Right lobe of liver (tissue), 6 donors: ENCODE measurements at regions not wholly inside any gene's neighbourhood (a gene's known extent, or its start where the extent isn't known, plus 50 kb on each side); places are given as distances from the start of the nearest gene placed in this dataset.

Source experiments
- ATAC-seq, 4 donors: fragments of 200-7000 bp; cut with Tn5 transposase; one replicate each; pipeline ENCODE4 v1.9.1; 2020; ENCODE audit warnings: mild to moderate bottlenecking in 4 of 4, moderate library complexity in 4 of 4
- DNase-seq, 3 donors: peaks; one replicate each; pipeline ENCODE4 v3.0.0-alpha.2; 2020
- H3K27ac ChIP-seq, 3 donors: fragments of 200-600 bp; one replicate each; pipeline ENCODE4 v1.8.0; 2022
- H3K27me3 ChIP-seq, 2 donors: fragments of 200-600 bp; one replicate each; pipeline ENCODE4 v1.8.0; 2022
- H3K36me3 ChIP-seq, 4 donors: fragments of 200-600 bp; sonication (generic) in 1 of 4; one replicate each; pipeline versions ENCODE4 v1.5.1 to v1.8.0; 2017 to 2022; ENCODE audit warnings: control low read depth in 1 of 4
- H3K4me1 ChIP-seq, 4 donors: fragments of 200-600 bp; sonication (generic) in 1 of 4; one replicate each; pipeline versions ENCODE4 v1.5.1 to v1.8.0; 2017 to 2022; ENCODE audit warnings: control low read depth in 1 of 4
- H3K4me3 ChIP-seq, 3 donors: fragments of 200-600 bp; one replicate each; pipeline ENCODE4 v1.8.0; 2022
- H3K9me3 ChIP-seq, 4 donors: fragments of 200-600 bp; sonication (generic) in 1 of 4; one replicate each; pipeline versions ENCODE4 v1.5.1 to v1.8.0; 2017 to 2022; ENCODE audit warnings: control low read depth in 1 of 4
- CTCF ChIP-seq, 4 donors: fragments of 200-600 bp in 3 of 4; fragments of 450-650 bp in 1 of 4; IDR thresholded peaks; one replicate each; pipeline versions ENCODE4 v1.5.1 to v1.8.0; 2016 to 2022; ENCODE audit warnings: antibody characterized with exemption in 4 of 4, mild to moderate bottlenecking in 2 of 4
- POLR2A ChIP-seq: fragments of 450-650 bp; IDR thresholded peaks from one replicate; pipeline ENCODE4 v1.6.1; 2017; ENCODE audit warnings: antibody characterized with exemption, mild to moderate bottlenecking
- WGBS: methylation state at CpG from one replicate; pipeline ENCODE4 v1.1.6; 2018; ENCODE audit warnings: low coverage, low lambda C conversion rate; ENCODE audit not compliant: insufficient coverage; ENCODE audit errors: missing lambda C conversion rate; 5-methylcytosine and 5-hydroxymethylcytosine counted together
- intact Hi-C, 2 donors: fragments of 100-400 bp; cut with DNase I; formaldehyde crosslinking; loops; one replicate each; pipeline versions ENCODE4 v1.11.2 to v1.14.1; 2022
- donor health status: DM: no; HTN: yes; CAD: no.
- donor health status: DM: no; HTN: no; CAD: no.
- donor health status: DM: no; HTN: no; CAD: no.
- donor health status: DM: no; HTN: yes; CAD: no.
- donor health status: DM: no; HTN: yes; CAD: no.

DNA sequence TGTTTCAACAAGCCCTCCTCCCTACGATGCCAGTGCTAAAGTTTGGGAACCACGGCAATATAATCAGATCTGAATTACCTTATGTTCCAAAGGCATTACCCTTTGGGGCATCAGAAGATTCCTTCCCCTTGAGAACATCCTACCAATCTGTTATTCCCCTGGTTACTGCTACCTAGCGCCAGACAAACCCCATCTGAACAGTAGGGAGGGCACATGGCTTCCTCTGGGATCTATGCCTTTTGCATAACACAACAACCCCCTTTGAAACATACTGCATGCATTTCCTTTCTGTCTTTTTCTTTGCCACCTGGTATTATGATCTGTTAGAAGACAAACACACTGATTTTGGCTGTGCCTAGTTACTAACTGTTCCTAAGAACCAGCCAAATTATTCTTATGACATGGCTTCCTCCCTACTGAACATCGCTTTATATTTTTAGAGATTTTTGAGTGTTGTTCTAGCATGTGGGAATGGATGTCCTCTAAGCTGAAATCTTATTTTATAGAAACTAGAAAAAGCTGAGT lies 103.9 kb upstream of the DAPK1 start:
- WGBS, result 92% methylated on average over 4 of the region's 4 CpGs
- DNase-seq, result no peak
- intact Hi-C loops, result loop anchor here in 1 of 2 donors (10.0 kb wide), 1 partner anchor 49 kb away; no protein-coding TSS in a partner anchor
- no peaks in the 10 kb centered on the region for H3K27me3 ChIP-seq
- peaks cover 0 to 16% (median 7%) of the 10 kb centered on the region in 4 donors for H3K4me1 ChIP-seq
- no peaks in the 10 kb centered on the region for H3K36me3 ChIP-seq
- H3K4me3 ChIP-seq, result no peak overlapping the region
- H3K27ac ChIP-seq, result no peak overlapping the region
- H3K9me3 ChIP-seq, result no peaks in the 10 kb centered on the region
- TF ChIP-seq CTCF (IDR thresholded peaks at IDR 0.05), result no peak
- no peak for ATAC-seq

GRCh38 chr9:87395804-87396479 lies 101.7 kb upstream of the DAPK1 start:
- 26% methylated on average over 11 of the region's 11 CpGs for WGBS
- Histone ChIP-seq H3K4me3 (no peak overlapping the region), H3K27me3 (no peaks in the 10 kb centered on the region), H3K27ac (peak overlapping the region; percentile 65 to 93 (median 73)), H3K9me3 (no peaks in the 10 kb centered on the region), H3K4me1 (peaks cover 0 to 16% (median 7%) of the 10 kb centered on the region in 4 donors), H3K36me3 (no peaks in the 10 kb centered on the region)
- TF ChIP-seq POLR2A, result no peak
- TF ChIP-seq CTCF (IDR thresholded peaks at IDR 0.05), result peak in 1 of 4 donors; percentile 27
- peak in 1 of 3 donors; percentile 64 for DNase-seq
- intact Hi-C loops, result loop anchor here in 1 of 2 donors (10.0 kb wide), 1 partner anchor 51 kb away; no protein-coding TSS in a partner anchor
- ATAC-seq, result peak; percentile 96 to 98 (median 96)

GRCh38 chr9:87401681-87402080 lies 96.0 kb upstream of the DAPK1 start:
- Histone ChIP-seq H3K4me1 (peaks cover 0 to 26% (median 13%) of the 10 kb centered on the region in 4 donors), H3K27me3 (no peaks in the 10 kb centered on the region), H3K27ac (no peak overlapping the region), H3K36me3 (no peaks in the 10 kb centered on the region), H3K4me3 (no peak overlapping the region), H3K9me3 (no peaks in the 10 kb centered on the region)
- TF ChIP-seq CTCF (IDR thresholded peaks at IDR 0.05) (no peak), POLR2A (no peak)
- 90% methylated on average over 6 of the region's 7 CpGs for WGBS
- ATAC-seq (no peak), DNase-seq (no peak)
- intact Hi-C loops, result no loop called here

DNA sequence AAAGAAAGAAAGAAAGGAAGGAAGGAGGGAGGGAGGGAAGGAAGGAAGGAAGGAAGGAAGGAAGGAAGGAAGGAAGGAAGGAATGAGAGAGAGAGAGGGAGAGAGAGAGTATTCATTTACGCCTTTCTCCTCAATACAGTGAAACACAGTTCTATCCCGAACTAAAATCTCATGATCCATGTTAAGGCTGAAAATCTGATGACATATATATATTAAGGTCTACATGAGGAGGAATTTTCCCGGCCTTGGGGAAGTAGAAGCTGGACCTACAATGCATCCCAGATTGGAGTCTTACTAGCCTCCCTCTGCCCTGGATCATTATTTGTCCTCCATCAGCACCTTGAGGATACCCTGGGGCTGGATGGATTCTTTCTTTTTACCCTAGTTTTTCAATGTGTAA lies 95.1 kb upstream of the DAPK1 start:
- Histone ChIP-seq H3K4me3 (no peak overlapping the region), H3K27me3 (no peaks in the 10 kb centered on the region), H3K27ac (no peak overlapping the region), H3K36me3 (no peaks in the 10 kb centered on the region), H3K4me1 (peaks cover 0 to 27% (median 13%) of the 10 kb centered on the region in 4 donors), H3K9me3 (no peaks in the 10 kb centered on the region)
- DNase-seq (no peak), ATAC-seq (no peak)
- 89% methylated on average over 3 of the region's 3 CpGs for WGBS
- intact Hi-C loops, result no loop called here
- TF ChIP-seq POLR2A, result no peak
- no peak for TF ChIP-seq CTCF (IDR thresholded peaks at IDR 0.05)
